HCT116 (cell line): ENCODE measurements at regions not wholly inside any gene's neighbourhood (a gene's known extent, or its start where the extent isn't known, plus 50 kb on each side); places are given as distances from the start of the nearest gene placed in this dataset.

Experiments
- ATAC-seq: fragments of 200-7000 bp; cut with Tn5 transposase; 2 replicates; pipeline ENCODE4 v1.9.1; 2020; ENCODE audit warnings: mild to moderate bottlenecking, moderate library complexity
- BruUV-seq: library from RNA; stranded (reverse); fragments of 400-500 nt; replicated peaks from 2 replicates; lab custom pipeline; 2021; lab: Mats Ljungman, UMichigan
- CTCF ChIA-PET: fragments of 300-600 bp; sonication (Branson Sonifier 250); formaldehyde crosslinking; loops from one replicate; lab custom pipeline; 2021; ENCODE audit warnings: antibody characterized with exemption; lab: Charles Lee
- POLR2A ChIA-PET: fragments of 300-600, 350-600 bp; sonication (Branson Sonifier 250); formaldehyde crosslinking; loops from one replicate; lab custom pipeline; 2021; ENCODE audit warnings: antibody characterized with exemption; lab: Charles Lee
- RAD21 ChIA-PET, 2 experiments: fragments of 300-600 bp; sonication (Branson Sonifier 250); formaldehyde crosslinking; loops; one replicate each; lab custom pipeline; 2023; ENCODE audit warnings: low total read pairs in 2 of 2; ENCODE audit not compliant: uncharacterized antibody in 2 of 2, unreplicated experiment in 2 of 2, low non-redundant PET in 1 of 2; lab: Charles Lee
- DNase-seq: peaks from one replicate; pipeline ENCODE4 v3.0.0-alpha.2; 2010; ENCODE audit warnings: low read depth, low spot score
- H2AFZ ChIP-seq: fragments of 200-600 bp; shearing (Covaris generic), sonication (generic); 2 replicates; pipeline ENCODE4 v1.6.1; 2017; ENCODE audit warnings: low read depth, mixed run types, mixed read lengths, antibody characterized with exemption, low read length; ENCODE audit not compliant: poor library complexity, severe bottlenecking
- H3K27ac ChIP-seq: 2 replicates; pipeline ENCODE4 v1.5.1; 2012; ENCODE audit warnings: low read depth, low read length
- H3K27me3 ChIP-seq: fragments of 200-600 bp; sonication (generic); 2 replicates; pipeline ENCODE4 v1.6.1; 2016; ENCODE audit warnings: mixed run types, low read length, mixed read lengths; ENCODE audit not compliant: insufficient read depth
- H3K36me3 ChIP-seq, 2 experiments: fragments of 200-500 bp in 1 of 2; fragments of 200-600 bp in 1 of 2; sonication (Bioruptor generic) in 1 of 2; sonication (generic) in 1 of 2; 2 replicates each; pipeline versions ENCODE4 v1.5.1 to v1.6.1; 2014 to 2016; ENCODE audit warnings: low read length in 2 of 2, inconsistent platforms in 1 of 2, mixed read lengths in 1 of 2, mixed run types in 1 of 2; ENCODE audit not compliant: insufficient read depth in 2 of 2, control insufficient read depth in 1 of 2
- H3K4me1 ChIP-seq, 2 experiments: fragments of 200-600 bp in 1 of 2; sonication (generic) in 1 of 2; 2 replicates each; pipeline versions ENCODE4 v1.5.1 to v1.6.1; 2012 to 2017; ENCODE audit warnings: low read length in 2 of 2, inconsistent platforms in 1 of 2, mild to moderate bottlenecking in 1 of 2, mixed read lengths in 1 of 2, mixed run types in 1 of 2, moderate library complexity in 1 of 2; ENCODE audit not compliant: insufficient read depth in 2 of 2, control insufficient read depth in 1 of 2
- H3K4me2 ChIP-seq: fragments of 200-600 bp; sonication (generic); 2 replicates; pipeline ENCODE4 v1.6.1; 2017; ENCODE audit warnings: mixed run types, low read length, mixed read lengths
- H3K4me3 ChIP-seq, 2 experiments: fragments of 200-600 bp in 1 of 2; sonication (generic) in 1 of 2; replicated peaks in 1 of 2; 2 replicates each; pipeline ENCODE4 v1.5.1; 2011 to 2016; ENCODE audit warnings: low read length in 2 of 2, control low read depth in 1 of 2, low read depth in 1 of 2, mild to moderate bottlenecking in 1 of 2, mixed read lengths in 1 of 2, mixed run types in 1 of 2
- H3K79me2 ChIP-seq: fragments of 200-600 bp; sonication (generic); 2 replicates; pipeline ENCODE4 v1.6.1; 2017; ENCODE audit warnings: mild to moderate bottlenecking, mixed run types, low read length, moderate library complexity, mixed read lengths; ENCODE audit not compliant: insufficient read depth
- H3K9ac ChIP-seq: fragments of 200-600 bp; sonication (generic); 2 replicates; pipeline ENCODE4 v1.6.1; 2016; ENCODE audit warnings: low read length, mixed read lengths
- H3K9me2 ChIP-seq: fragments of 200-600 bp; sonication (generic), shearing (Covaris generic); 2 replicates; pipeline ENCODE4 v1.6.1; 2017; ENCODE audit warnings: mixed run types, mild to moderate bottlenecking, moderate library complexity; ENCODE audit not compliant: insufficient read depth
- H3K9me3 ChIP-seq, 2 experiments: fragments of 200-500 bp in 1 of 2; fragments of 200-600 bp in 1 of 2; sonication (Bioruptor generic) in 1 of 2; sonication (generic) in 1 of 2; 2 replicates each; pipeline ENCODE4 v1.6.1; 2014 to 2017; ENCODE audit warnings: low read length in 2 of 2, mixed read lengths in 2 of 2, inconsistent platforms in 1 of 2, low read depth in 1 of 2, mild to moderate bottlenecking in 1 of 2, mixed run types in 1 of 2, moderate library complexity in 1 of 2; ENCODE audit not compliant: control insufficient read depth in 1 of 2, insufficient read depth in 1 of 2
- H4K20me1 ChIP-seq: fragments of 200-600 bp; sonication (generic), shearing (Covaris generic); 2 replicates; pipeline ENCODE4 v1.6.1; 2017; ENCODE audit warnings: mixed run types, mild to moderate bottlenecking, moderate library complexity; ENCODE audit not compliant: insufficient read depth
- CEBPB ChIP-seq: IDR thresholded peaks from 2 replicates; pipeline ENCODE4 v1.6.1; 2012; ENCODE audit warnings: low read depth
- ELF1 ChIP-seq: IDR thresholded peaks from 2 replicates; pipeline ENCODE4 v1.6.1; 2012; ENCODE audit warnings: low read depth, borderline replicate concordance
- EZH2 ChIP-seq: fragments of 200-600 bp; sonication (generic); IDR thresholded peaks from 2 replicates; pipeline ENCODE4 v1.6.1; 2017; ENCODE audit warnings: antibody characterized with exemption, mixed run types
- FOSL1 ChIP-seq: IDR thresholded peaks from 2 replicates; pipeline ENCODE4 v1.6.1; 2012; ENCODE audit warnings: low read depth
- JUND ChIP-seq: IDR thresholded peaks from 2 replicates; pipeline ENCODE4 v1.6.1; 2012
- POLR2AphosphoS5 ChIP-seq: IDR thresholded peaks from 2 replicates; pipeline ENCODE4 v1.6.1; 2011; ENCODE audit warnings: mild to moderate bottlenecking, low read depth, low read length, moderate library complexity
- SIN3A ChIP-seq: IDR thresholded peaks from 2 replicates; pipeline ENCODE4 v1.6.1; 2012; ENCODE audit warnings: low read depth
- SP1 ChIP-seq: IDR thresholded peaks from 2 replicates; pipeline ENCODE4 v1.6.1; 2012; ENCODE audit warnings: low read depth
- SRF ChIP-seq: IDR thresholded peaks from 2 replicates; pipeline ENCODE4 v1.6.1; 2012; ENCODE audit warnings: low read depth
- TCF7L2 ChIP-seq: IDR thresholded peaks from 2 replicates; pipeline ENCODE4 v1.7.0; 2011; ENCODE audit warnings: borderline replicate concordance, inconsistent platforms; ENCODE audit not compliant: insufficient read depth, insufficient read length; ENCODE audit errors: extremely low read depth
- ZBTB33 ChIP-seq: IDR thresholded peaks from 2 replicates; pipeline ENCODE4 v1.6.1; 2011; ENCODE audit warnings: mild to moderate bottlenecking, low read length, moderate library complexity; ENCODE audit not compliant: insufficient replicate concordance; ENCODE audit errors: extremely low read depth
- ZFX ChIP-seq: fragments of 450-650 bp; IDR thresholded peaks from 2 replicates; pipeline ENCODE4 v1.6.1; 2017
- ZNF274 ChIP-seq: fragments of 200-500 bp; sonication (Bioruptor generic); IDR thresholded peaks from 2 replicates; pipeline ENCODE4 v1.6.1; 2014; ENCODE audit warnings: mild to moderate bottlenecking, low read depth, low read length, inconsistent platforms
- intact Hi-C: fragments of 100-400 bp; cut with micrococcal nuclease; formaldehyde crosslinking; loops from 2 replicates; pipeline ENCODE4 v1.10.0; 2022
- TF ChIP-seq, protein P1 (sequence below): IDR thresholded peaks from 2 replicates; pipeline ENCODE4 v1.6.1; 2012

- TF ChIP-seq POLR2AphosphoS5 (no peak), SRF (no peak), FOSL1 (no peak)
These were observed 96.5 kb downstream of the HMX1 start (continued) for GRCh38 chr4:8775121-8775520.

GRCh38 chr4:8774071-8774470 is 97.6 kb downstream of the HMX1 start:
- no peaks in the 10 kb centered on the region for H4K20me1 ChIP-seq
- intact Hi-C loops = no loop called here
- no peak overlapping the region for H3K4me3 ChIP-seq
- H3K36me3 ChIP-seq = no peaks in the 10 kb centered on the region
- no peak overlapping the region for H3K4me2 ChIP-seq
- no peak for ATAC-seq
- H3K27ac ChIP-seq = no peak overlapping the region
- no peaks in the 10 kb centered on the region for H3K27me3 ChIP-seq
- POLR2A ChIA-PET = no interaction called here
- DNase-seq = no peak
- H3K79me2 ChIP-seq = no peaks in the 10 kb centered on the region
- CTCF ChIA-PET = no interaction called here
- no peaks in the 10 kb centered on the region for H3K9me2 ChIP-seq
- H2AFZ ChIP-seq = no peak overlapping the region
- H3K9me3 ChIP-seq = no peaks in the 10 kb centered on the region
- RAD21 ChIA-PET = no interaction called here
- BruUV-seq = no TSS peak
- H3K4me1 ChIP-seq = no peaks in the 10 kb centered on the region; a peak in 1 of 4 replicates
- TF ChIP-seq SRF (no peak), TCF7L2 (no peak), SP1 (no peak), CEBPB (no peak), ZFX (no peak), SIN3A (no peak), ZBTB33 (no peak), EZH2 (no peak), ELF1 (no peak), JUND (no peak), ZNF274 (no peak)
- TF ChIP-seq, protein P1, sequence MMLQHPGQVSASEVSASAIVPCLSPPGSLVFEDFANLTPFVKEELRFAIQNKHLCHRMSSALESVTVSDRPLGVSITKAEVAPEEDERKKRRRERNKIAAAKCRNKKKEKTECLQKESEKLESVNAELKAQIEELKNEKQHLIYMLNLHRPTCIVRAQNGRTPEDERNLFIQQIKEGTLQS = no peak
- no peak overlapping the region for H3K9ac ChIP-seq
